Activated CD8-positive, alpha-beta memory T cell treated with anti-CD3 and anti-CD28 coated beads for 24 hours (primary cell): ENCODE measurements at regions not wholly inside any gene's neighbourhood (a gene's known extent, or its start where the extent isn't known, plus 50 kb on each side); places are given as distances from the start of the nearest gene placed in this dataset.
"Not testable (repeated sequence)": the region's sequence is repeated elsewhere in the genome, so short reads cannot be mapped to it uniquely, and the experiment has no call there.

Experiments
- DNase-seq: peaks from one replicate; pipeline ENCODE4 v3.0.0-alpha.2; 2020

GRCh38 chr12:19778797-19779196 lies 339.5 kb downstream of the AEBP2 start:
- no peak for DNase-seq

- no peak for DNase-seq
Observed at GRCh38 chr12:19779395-19780056, 340.2 kb downstream of the AEBP2 start.

GRCh38 chr12:19780460-19780859 lies 341.2 kb downstream of the AEBP2 start:
- DNase-seq, result no peak

GRCh38 chr12:19783547-19784444 lies 344.5 kb downstream of the AEBP2 start:
- no peak for DNase-seq

- DNase-seq, result no peak
Observed at GRCh38 chr12:19792028-19792427, 352.7 kb downstream of the AEBP2 start.

GRCh38 chr12:19794116-19794515 lies 354.8 kb downstream of the AEBP2 start:
- no peak for DNase-seq

- no peak for DNase-seq
Observed at GRCh38 chr12:19799216-19799615, 359.9 kb downstream of the AEBP2 start.

- no peak for DNase-seq
Observed at GRCh38 chr12:19799895-19800602, 360.8 kb downstream of the AEBP2 start.

GRCh38 chr12:19800884-19801283 lies 361.6 kb downstream of the AEBP2 start:
- DNase-seq, result no peak

- DNase-seq, result no peak
Observed at GRCh38 chr12:19801941-19802340, 362.6 kb downstream of the AEBP2 start.

- no peak for DNase-seq
Observed at GRCh38 chr12:19802915-19803314, 363.6 kb downstream of the AEBP2 start.

- DNase-seq, result no peak
Observed at GRCh38 chr12:19804737-19805136, 365.4 kb downstream of the AEBP2 start.

- no peak for DNase-seq
Observed at GRCh38 chr12:19808371-19808770, 369.1 kb downstream of the AEBP2 start.

GRCh38 chr12:19810213-19810612 lies 370.9 kb downstream of the AEBP2 start:
- DNase-seq, result no peak

GRCh38 chr12:19811922-19812321 lies 372.6 kb downstream of the AEBP2 start:
- no peak for DNase-seq

GRCh38 chr12:19819231-19819630 lies 379.9 kb downstream of the AEBP2 start:
- no peak for DNase-seq

GRCh38 chr12:19822476-19822875 lies 383.2 kb downstream of the AEBP2 start:
- DNase-seq, result no peak

- not testable (repeated sequence) for DNase-seq
Observed at GRCh38 chr12:19823326-19823725, 384.0 kb downstream of the AEBP2 start.

GRCh38 chr12:19826980-19827550 lies 387.8 kb downstream of the AEBP2 start:
- DNase-seq, result no peak

- DNase-seq, result no peak
Observed at GRCh38 chr12:19829100-19829853, 390.0 kb downstream of the AEBP2 start.

- DNase-seq, result no peak
Observed at GRCh38 chr12:19830446-19830845, 391.2 kb downstream of the AEBP2 start.

GRCh38 chr12:19833775-19834501 lies 394.6 kb downstream of the AEBP2 start:
- no peak for DNase-seq
